HUES64 (cell line): ENCODE measurements at regions not wholly inside any gene's neighbourhood (a gene's known extent, or its start where the extent isn't known, plus 50 kb on each side); places are given as distances from the start of the nearest gene placed in this dataset.
"Not testable (repeated sequence)": the region's sequence is repeated elsewhere in the genome, so short reads cannot be mapped to it uniquely, and the experiment has no call there.

ENCODE experiments used
- H3K27ac ChIP-seq: 2 replicates; pipeline ENCODE4 v1.7.0; 2013; ENCODE audit warnings: low read depth, low read length, inconsistent platforms
- H3K27me3 ChIP-seq: 2 replicates; pipeline ENCODE4 v1.6.1; 2013; ENCODE audit warnings: mild to moderate bottlenecking, low read length; ENCODE audit not compliant: insufficient read depth
- H3K36me3 ChIP-seq: 2 replicates; pipeline ENCODE4 v1.6.1; 2013; ENCODE audit warnings: mild to moderate bottlenecking, low read length; ENCODE audit not compliant: insufficient read depth
- H3K4me1 ChIP-seq: 2 replicates; pipeline ENCODE4 v1.6.1; 2013; ENCODE audit warnings: mild to moderate bottlenecking, low read length, moderate library complexity; ENCODE audit not compliant: insufficient read depth
- H3K4me3 ChIP-seq: 2 replicates; pipeline ENCODE4 v1.5.1; 2013; ENCODE audit warnings: mild to moderate bottlenecking, low read length, moderate library complexity
- H3K9ac ChIP-seq: 2 replicates; pipeline ENCODE4 v1.6.1; 2013; ENCODE audit warnings: mild to moderate bottlenecking, low read depth, low read length
- H3K9me3 ChIP-seq: 2 replicates; pipeline ENCODE4 v1.6.1; 2013; ENCODE audit warnings: low read depth, low read length; ENCODE audit not compliant: insufficient read depth
- WGBS: fragments of 150-250, 120-280 bp; methylation state at CpG from one replicate; pipeline ENCODE4 v1.1.7; 2013; ENCODE audit warnings: missing lambda C conversion rate; 5-methylcytosine and 5-hydroxymethylcytosine counted together

DNA sequence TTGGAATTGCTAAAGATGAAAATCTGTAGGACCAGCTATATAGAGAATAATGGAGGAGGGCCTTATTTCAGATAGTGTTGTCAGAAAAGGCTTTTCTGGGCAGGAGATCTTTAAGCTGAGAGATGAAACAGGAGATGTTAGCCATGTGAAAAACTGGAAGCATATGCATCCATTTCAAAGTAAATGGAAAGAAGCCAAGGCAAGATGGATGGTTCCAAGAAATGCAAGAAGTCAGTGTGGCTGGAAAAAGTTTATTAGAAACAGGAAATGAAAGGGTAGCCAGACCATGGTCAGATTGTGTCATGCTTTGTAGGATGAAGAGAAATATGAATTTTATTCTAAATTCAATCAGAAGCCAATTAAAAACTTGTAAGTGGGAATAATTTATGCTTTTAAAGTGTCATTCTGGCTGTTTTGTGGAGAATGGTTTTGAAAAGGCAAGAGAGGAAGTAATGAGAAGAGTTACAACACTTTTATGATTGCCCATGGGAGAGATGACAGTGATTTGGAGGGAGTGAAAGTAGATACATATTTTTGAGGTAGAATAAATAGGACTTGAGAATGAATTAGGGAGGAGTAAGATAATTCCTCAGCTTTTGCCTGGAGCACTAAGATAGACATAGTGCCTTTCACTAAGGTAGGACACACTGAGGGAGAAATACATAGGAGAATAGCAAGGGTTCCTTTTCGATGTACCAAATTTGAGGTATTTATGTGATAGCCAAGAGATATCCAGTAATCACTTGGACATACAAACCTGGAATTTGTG lies 620.1 kb downstream of the HTR1B start:
- Histone ChIP-seq H3K9ac (no peak overlapping the region), H3K4me3 (no peak overlapping the region), H3K36me3 (no peaks in the 10 kb centered on the region), H3K9me3 (no peaks in the 10 kb centered on the region), H3K27ac (no peak overlapping the region), H3K4me1 (peaks cover 19% of the 10 kb centered on the region), H3K27me3 (peaks cover 9% of the 10 kb centered on the region; the same call in 1 of the 2 replicates)
- 0% methylated on average over 1 of the region's 1 CpG for WGBS

DNA sequence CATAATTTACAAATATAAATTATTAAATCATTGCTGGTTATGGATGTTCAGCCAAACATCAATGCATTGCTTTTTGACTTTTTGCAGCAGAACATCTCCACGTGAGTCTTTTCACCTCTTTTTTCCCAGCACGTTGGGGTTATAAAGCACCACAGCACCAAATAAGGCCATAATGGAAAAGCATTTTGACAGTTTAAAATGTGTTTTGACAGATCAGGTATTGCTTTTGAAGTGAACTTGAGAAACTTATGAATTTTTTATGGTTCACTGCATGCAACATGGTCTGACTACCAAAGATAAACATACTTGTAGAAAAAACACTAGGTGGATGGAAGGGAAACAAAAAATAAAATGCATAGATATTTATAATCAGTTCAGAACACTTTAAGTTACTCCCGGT lies 622.4 kb downstream of the HTR1B start:
- Histone ChIP-seq H3K4me1 (peaks cover 27% of the 10 kb centered on the region), H3K9me3 (no peaks in the 10 kb centered on the region), H3K27ac (no peak overlapping the region), H3K4me3 (no peak overlapping the region), H3K9ac (no peak overlapping the region), H3K27me3 (peaks cover 9% of the 10 kb centered on the region; the same call in 1 of the 2 replicates), H3K36me3 (no peaks in the 10 kb centered on the region)
- 94% methylated on average over 2 of the region's 3 CpGs for WGBS

- no peaks in the 10 kb centered on the region for H3K36me3 ChIP-seq
- peaks cover 27% of the 10 kb centered on the region for H3K4me1 ChIP-seq
- WGBS = 100% methylated on average over 1 of the region's 3 CpGs
- H3K9me3 ChIP-seq = no peaks in the 10 kb centered on the region
- no peak overlapping the region for H3K9ac ChIP-seq
- peaks cover 9% of the 10 kb centered on the region; the same call in 1 of the 2 replicates for H3K27me3 ChIP-seq
- H3K27ac ChIP-seq = no peak overlapping the region
- no peak overlapping the region for H3K4me3 ChIP-seq
Measured at GRCh38 chr6:76840041-76840745, 623.1 kb downstream of the HTR1B start.

GRCh38 chr6:76839505-76839904 lies 623.8 kb downstream of the HTR1B start:
- H3K27ac ChIP-seq = no peak overlapping the region
- no peak overlapping the region for H3K4me3 ChIP-seq
- no peaks in the 10 kb centered on the region for H3K9me3 ChIP-seq
- H3K36me3 ChIP-seq = no peaks in the 10 kb centered on the region
- H3K9ac ChIP-seq = no peak overlapping the region
- H3K27me3 ChIP-seq = peaks cover 9% of the 10 kb centered on the region; the same call in 1 of the 2 replicates
- H3K4me1 ChIP-seq = peaks cover 27% of the 10 kb centered on the region
- 80% methylated on average over 1 of the region's 2 CpGs for WGBS

GRCh38 chr6:76837564-76837963 lies 625.7 kb downstream of the HTR1B start:
- WGBS = 94% methylated on average over 5 of the region's 5 CpGs
- Histone ChIP-seq H3K4me1 (peaks cover 14% of the 10 kb centered on the region), H3K27me3 (no peaks in the 10 kb centered on the region), H3K9me3 (no peaks in the 10 kb centered on the region), H3K36me3 (no peaks in the 10 kb centered on the region), H3K27ac (no peak overlapping the region), H3K9ac (no peak overlapping the region), H3K4me3 (no peak overlapping the region)

DNA sequence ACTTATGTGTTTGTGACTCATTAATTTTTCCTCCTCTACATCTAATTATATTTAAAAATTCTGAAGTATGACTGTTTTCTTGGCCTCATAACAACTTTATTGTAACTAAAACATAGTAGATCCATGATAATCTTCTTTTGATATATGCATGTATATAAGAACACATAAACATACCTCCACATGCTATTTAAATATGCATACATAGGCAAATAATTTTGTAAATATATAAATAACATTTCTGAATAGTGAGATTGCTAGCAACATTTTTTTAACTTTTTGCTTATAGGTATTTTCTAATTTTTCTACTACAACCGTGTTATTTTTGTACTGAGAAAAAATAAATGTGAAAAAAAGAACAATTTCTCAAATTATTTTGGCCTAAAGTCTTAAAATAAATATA lies 627.6 kb downstream of the HTR1B start:
- no peak overlapping the region for H3K9ac ChIP-seq
- H3K4me1 ChIP-seq = peaks cover 14% of the 10 kb centered on the region
- H3K4me3 ChIP-seq = no peak overlapping the region
- no peaks in the 10 kb centered on the region for H3K9me3 ChIP-seq
- H3K27ac ChIP-seq = no peak overlapping the region
- no CpG with 5 or more reads among the region's 1 CpG for WGBS
- H3K27me3 ChIP-seq = no peaks in the 10 kb centered on the region
- H3K36me3 ChIP-seq = no peaks in the 10 kb centered on the region

DNA sequence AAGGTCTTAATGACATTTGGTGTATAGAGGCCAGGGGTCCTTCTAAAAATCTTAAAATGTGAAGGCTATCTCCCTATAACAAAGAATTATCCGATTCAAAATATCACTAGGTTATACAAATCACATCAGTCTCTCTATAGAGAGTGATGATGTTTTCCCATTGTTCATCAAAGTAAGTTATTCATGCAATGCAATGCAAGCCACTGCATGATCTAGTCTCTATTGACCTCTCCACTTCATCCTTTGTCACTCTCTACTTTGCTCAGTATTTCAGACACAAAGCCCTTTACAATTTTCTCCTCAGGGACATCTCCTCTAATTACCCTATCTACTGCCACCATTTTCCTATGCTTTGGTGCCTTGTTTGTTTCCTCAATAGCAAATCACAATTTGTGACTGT lies 628.0 kb downstream of the HTR1B start:
- WGBS = 0% methylated on average over 1 of the region's 1 CpG
- H3K4me3 ChIP-seq = no peak overlapping the region
- H3K27me3 ChIP-seq = no peaks in the 10 kb centered on the region
- no peaks in the 10 kb centered on the region for H3K36me3 ChIP-seq
- no peak overlapping the region for H3K9ac ChIP-seq
- peaks cover 14% of the 10 kb centered on the region for H3K4me1 ChIP-seq
- no peaks in the 10 kb centered on the region for H3K9me3 ChIP-seq
- no peak overlapping the region for H3K27ac ChIP-seq

- Histone ChIP-seq H3K36me3 (no peaks in the 10 kb centered on the region), H3K27me3 (no peaks in the 10 kb centered on the region), H3K4me1 (peaks cover 14% of the 10 kb centered on the region), H3K4me3 (no peak overlapping the region), H3K9me3 (no peaks in the 10 kb centered on the region), H3K27ac (no peak overlapping the region), H3K9ac (no peak overlapping the region)
Measured at GRCh38 chr6:76834399-76834798, 628.9 kb downstream of the HTR1B start.

DNA sequence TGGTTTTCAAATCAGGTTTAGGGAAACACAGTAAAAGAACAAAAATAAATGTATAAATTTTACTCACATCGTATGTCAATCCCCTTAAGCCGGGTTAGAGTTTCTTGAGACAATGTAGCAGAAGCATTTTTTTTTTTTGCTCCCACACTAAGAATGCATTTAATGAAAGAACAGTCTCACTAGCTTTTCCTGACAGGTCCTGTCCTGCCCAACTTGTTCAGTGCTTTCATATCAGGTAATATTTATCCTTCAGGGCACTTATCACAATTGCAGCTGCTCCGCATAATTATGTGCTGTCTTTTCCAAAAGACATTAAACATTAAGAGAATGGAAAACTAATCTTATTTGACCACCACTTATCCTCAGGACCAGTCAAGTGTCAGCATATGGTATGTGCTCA lies 632.0 kb downstream of the HTR1B start:
- Histone ChIP-seq H3K9me3 (peaks cover 7% of the 10 kb centered on the region; the same call in 1 of the 2 replicates), H3K9ac (no peak overlapping the region), H3K27me3 (no peaks in the 10 kb centered on the region), H3K4me1 (no peaks in the 10 kb centered on the region; the same call in 1 of the 2 replicates), H3K4me3 (no peak overlapping the region), H3K27ac (no peak overlapping the region), H3K36me3 (no peaks in the 10 kb centered on the region)
- 62% methylated on average over 3 of the region's 3 CpGs for WGBS

DNA sequence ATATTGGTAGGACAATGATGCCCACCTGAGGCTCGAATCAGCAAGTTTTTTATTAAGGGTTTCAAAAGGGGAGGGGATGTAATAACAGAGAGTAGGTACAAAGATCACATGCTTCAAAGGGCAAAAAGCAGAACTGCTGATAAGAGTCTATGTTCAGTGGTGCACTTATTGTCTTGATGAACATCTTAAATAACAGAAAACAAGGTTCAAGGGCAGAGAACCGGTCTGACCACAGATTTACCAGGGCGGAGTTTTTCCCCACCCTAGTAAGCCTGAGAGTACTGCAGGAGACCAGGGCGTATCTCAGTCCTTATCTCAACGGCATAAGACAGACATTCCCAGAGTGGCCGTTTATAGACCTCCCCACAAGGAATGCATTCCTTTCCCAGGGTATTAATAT lies 639.7 kb downstream of the HTR1B start:
- WGBS = 91% methylated on average over 5 of the region's 6 CpGs
- H3K27me3 ChIP-seq, H3K4me3 ChIP-seq, H3K4me1 ChIP-seq, H3K9me3 ChIP-seq, H3K9ac ChIP-seq, H3K27ac ChIP-seq, H3K36me3 ChIP-seq: not testable (repeated sequence)

DNA sequence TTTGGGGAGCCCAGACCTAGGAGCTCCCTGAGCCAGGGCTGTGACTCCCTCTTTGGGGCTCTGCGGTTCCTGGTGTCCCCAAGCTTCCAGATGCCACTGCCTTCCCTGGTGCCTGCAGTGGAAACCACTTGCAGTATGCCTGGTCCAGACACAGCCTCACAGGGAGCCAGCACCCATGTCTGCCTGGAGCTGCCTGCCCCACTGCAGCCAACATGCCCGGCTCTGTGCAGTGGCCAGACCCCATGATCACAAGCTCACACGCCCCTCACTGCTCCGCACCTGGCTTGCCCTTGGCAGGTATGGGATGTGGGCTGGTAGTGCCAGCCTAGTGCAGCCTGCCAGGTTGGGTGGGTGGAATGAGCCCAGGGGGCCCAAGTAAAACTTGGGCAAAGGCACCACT lies 644.8 kb downstream of the HTR1B start:
- Histone ChIP-seq H3K9me3 (peaks cover 6% of the 10 kb centered on the region; the same call in 1 of the 2 replicates), H3K36me3 (no peaks in the 10 kb centered on the region), H3K9ac (no peak overlapping the region), H3K4me1 (no peaks in the 10 kb centered on the region), H3K4me3 (no peak overlapping the region), H3K27me3 (no peaks in the 10 kb centered on the region), H3K27ac (no peak overlapping the region)
- WGBS = 96% methylated on average over 4 of the region's 4 CpGs
